K562 (cell line): ENCODE measurements at regions not wholly inside any gene's neighbourhood (a gene's known extent, or its start where the extent isn't known, plus 50 kb on each side); places are given as distances from the start of the nearest gene placed in this dataset.

Source experiments
- CBX1 ChIP-seq: sonication (generic); IDR thresholded peaks from 2 replicates; pipeline ENCODE4 v1.6.1; 2016; ENCODE audit warnings: antibody characterized with exemption, low read depth, mild to moderate bottlenecking
- SREBF2 ChIP-seq: sonication (generic); formaldehyde crosslinking; IDR thresholded peaks from 2 replicates; pipeline ENCODE4 v1.4.0; 2020; ENCODE audit warnings: mild to moderate bottlenecking, missing genetic modification reagents

GRCh38 chr6:105459864-105460263, 57.0 kb upstream of the PREP start:
- no peak for TF ChIP-seq CBX1
- TF ChIP-seq SREBF2 (CRISPR knock-in tag), result no peak
